ENCODE measurements at regions not wholly inside any gene's neighbourhood (a gene's known extent, or its start where the extent isn't known, plus 50 kb on each side); places are given as distances from the start of the nearest gene placed in this dataset.

DNA sequence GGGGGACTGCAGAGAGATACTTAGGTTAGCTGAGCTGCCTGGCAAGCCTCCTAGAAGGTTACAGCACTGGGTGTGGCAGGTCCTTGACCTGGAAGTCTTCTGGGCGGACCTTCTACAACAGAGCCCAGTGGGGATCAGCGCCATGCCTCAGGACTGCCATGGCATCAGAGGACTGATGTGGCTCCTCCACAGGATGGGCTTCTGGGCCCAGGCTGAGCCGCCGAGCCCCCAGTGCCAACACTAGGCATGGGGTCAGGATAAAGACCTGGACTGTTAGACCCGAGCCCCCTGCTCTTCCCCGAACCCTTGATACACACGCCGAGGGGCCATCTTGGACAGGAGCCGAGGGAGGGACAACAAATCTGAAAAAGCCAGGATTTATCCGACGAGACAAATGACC, 64.0 kb upstream of the SOX21 start:
- Histone ChIP-seq H3K36me3 (ENCODE audit: control insufficient read depth, insufficient read depth, low read length) (no peaks in the 10 kb centered on the region), H2AFZ (ENCODE audit: low read length) (no peak overlapping the region), H3K27ac (ENCODE audit: insufficient read depth, low read length) (no peak overlapping the region), H3K9me3 (ENCODE audit: control insufficient read depth, insufficient read depth, low read depth, low read length) (no peaks in the 10 kb centered on the region), H3K4me1 (ENCODE audit: control insufficient read depth, extremely low read depth, insufficient read depth, low read length) (no peaks in the 10 kb centered on the region), H3K79me2 (ENCODE audit: control insufficient read depth, insufficient read depth, low read length) (no peaks in the 10 kb centered on the region), H3K9ac (ENCODE audit: insufficient read depth, low read length) (no peak overlapping the region), H3K4me2 (ENCODE audit: extremely low read depth, insufficient read depth, low read length) (no peak overlapping the region), H3K27me3 (ENCODE audit: control insufficient read depth, insufficient read depth, low read length) (no peaks in the 10 kb centered on the region), H3K4me3 (replicated peaks in 1 of 4; ENCODE audit: control extremely low read depth in 1 of 4, insufficient read depth in 1 of 4, low read depth in 3 of 4, low read length in 4 of 4) (no peak overlapping the region), H4K20me1 (ENCODE audit: control insufficient read depth, extremely low read depth, insufficient read depth, low read length) (no peaks in the 10 kb centered on the region)
- no peak for DNase-seq (ENCODE audit: low read depth in 2 of 2)
- TF ChIP-seq, protein P1, sequence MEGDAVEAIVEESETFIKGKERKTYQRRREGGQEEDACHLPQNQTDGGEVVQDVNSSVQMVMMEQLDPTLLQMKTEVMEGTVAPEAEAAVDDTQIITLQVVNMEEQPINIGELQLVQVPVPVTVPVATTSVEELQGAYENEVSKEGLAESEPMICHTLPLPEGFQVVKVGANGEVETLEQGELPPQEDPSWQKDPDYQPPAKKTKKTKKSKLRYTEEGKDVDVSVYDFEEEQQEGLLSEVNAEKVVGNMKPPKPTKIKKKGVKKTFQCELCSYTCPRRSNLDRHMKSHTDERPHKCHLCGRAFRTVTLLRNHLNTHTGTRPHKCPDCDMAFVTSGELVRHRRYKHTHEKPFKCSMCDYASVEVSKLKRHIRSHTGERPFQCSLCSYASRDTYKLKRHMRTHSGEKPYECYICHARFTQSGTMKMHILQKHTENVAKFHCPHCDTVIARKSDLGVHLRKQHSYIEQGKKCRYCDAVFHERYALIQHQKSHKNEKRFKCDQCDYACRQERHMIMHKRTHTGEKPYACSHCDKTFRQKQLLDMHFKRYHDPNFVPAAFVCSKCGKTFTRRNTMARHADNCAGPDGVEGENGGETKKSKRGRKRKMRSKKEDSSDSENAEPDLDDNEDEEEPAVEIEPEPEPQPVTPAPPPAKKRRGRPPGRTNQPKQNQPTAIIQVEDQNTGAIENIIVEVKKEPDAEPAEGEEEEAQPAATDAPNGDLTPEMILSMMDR (conservative IDR thresholded peaks at IDR 0.05 in 1 of 2, IDR thresholded peaks at IDR 0.05 in 1 of 2; ENCODE audit: low read depth in 1 of 2, low read length in 2 of 2), result no peak

DNA sequence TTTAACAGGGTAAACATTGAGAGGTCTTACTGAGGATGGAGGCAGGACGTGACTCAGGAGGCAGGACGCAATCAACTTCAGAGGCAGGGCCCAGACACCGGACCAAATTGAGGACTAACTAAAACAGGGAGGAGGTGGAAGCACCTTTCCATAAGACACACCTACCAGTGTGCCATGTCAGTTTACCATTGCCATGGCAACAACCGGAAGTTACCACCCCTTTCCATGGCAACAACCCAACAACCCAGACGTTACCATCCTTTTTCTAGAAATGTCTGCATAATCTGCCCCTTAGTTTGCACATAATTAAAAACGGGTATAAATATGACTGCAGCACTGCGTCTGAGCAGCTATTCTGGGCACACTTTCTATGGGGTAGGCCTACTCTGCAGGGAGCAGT, 53.5 kb upstream of the SOX21 start:
- no peaks in the 10 kb centered on the region for H4K20me1 ChIP-seq (ENCODE audit: control insufficient read depth, extremely low read depth, insufficient read depth, low read length)
- H3K9me3 ChIP-seq (ENCODE audit: control insufficient read depth, insufficient read depth, low read depth, low read length), result no peaks in the 10 kb centered on the region
- H3K36me3 ChIP-seq (ENCODE audit: control insufficient read depth, insufficient read depth, low read length), result no peaks in the 10 kb centered on the region
- no peaks in the 10 kb centered on the region for H3K4me1 ChIP-seq (ENCODE audit: control insufficient read depth, extremely low read depth, insufficient read depth, low read length)
- no peaks in the 10 kb centered on the region for H3K27me3 ChIP-seq (ENCODE audit: control insufficient read depth, insufficient read depth, low read length)
- no peak overlapping the region for H2AFZ ChIP-seq (ENCODE audit: low read length)
- H3K9ac ChIP-seq (ENCODE audit: insufficient read depth, low read length), result no peak overlapping the region
- H3K4me2 ChIP-seq (ENCODE audit: extremely low read depth, insufficient read depth, low read length), result no peak overlapping the region
- H3K27ac ChIP-seq (ENCODE audit: insufficient read depth, low read length), result no peak overlapping the region
- no peaks in the 10 kb centered on the region for H3K79me2 ChIP-seq (ENCODE audit: control insufficient read depth, insufficient read depth, low read length)
- TF ChIP-seq EZH2 (IDR thresholded peaks at IDR 0.05; ENCODE audit: low read length, missing control alignments), result no peak
- TF ChIP-seq, protein P1 (conservative IDR thresholded peaks at IDR 0.05 in 1 of 2, IDR thresholded peaks at IDR 0.05 in 1 of 2; ENCODE audit: low read depth in 1 of 2, low read length in 2 of 2), result no peak
- H3K4me3 ChIP-seq (replicated peaks in 1 of 4; ENCODE audit: control extremely low read depth in 1 of 4, insufficient read depth in 1 of 4, low read depth in 3 of 4, low read length in 4 of 4), result no peak overlapping the region
- no peak for DNase-seq (ENCODE audit: low read depth in 2 of 2)

DNA sequence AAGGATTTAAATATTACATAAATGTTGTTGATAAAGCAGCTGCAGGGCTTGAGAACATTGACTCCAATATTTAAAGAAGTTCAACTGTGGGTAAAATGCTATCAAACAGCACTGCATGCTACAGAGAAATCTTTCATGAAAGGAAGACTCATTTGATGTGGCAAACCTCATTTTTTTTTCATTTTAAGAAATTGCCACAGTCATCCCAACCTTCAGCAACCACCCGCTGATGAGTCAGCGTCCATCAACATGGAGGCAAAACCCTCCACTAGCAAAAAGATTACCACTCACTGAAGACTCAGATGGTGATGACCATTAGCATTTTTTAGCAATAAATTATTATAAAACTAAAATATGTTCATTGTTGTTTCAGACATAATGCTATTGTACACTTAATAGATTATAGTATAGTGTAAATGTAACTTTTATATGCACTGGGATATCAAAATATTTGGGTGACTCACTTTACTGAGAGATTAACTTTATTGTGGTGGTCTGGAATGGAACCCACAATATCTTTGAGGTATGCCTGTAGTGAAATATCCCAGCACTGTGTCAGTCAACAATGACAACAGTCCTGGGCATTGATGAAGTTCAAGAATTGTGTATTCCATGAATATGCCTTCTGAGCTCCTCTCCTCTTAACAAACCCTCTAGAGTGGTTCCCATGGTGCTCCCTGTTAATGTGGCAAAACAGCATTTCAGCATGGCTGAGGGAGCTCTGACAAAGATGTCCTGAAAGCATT, 52.4 kb upstream of the SOX21 start:
- H3K4me2 ChIP-seq (ENCODE audit: extremely low read depth, insufficient read depth, low read length), result no peak overlapping the region
- H3K27me3 ChIP-seq (ENCODE audit: control insufficient read depth, insufficient read depth, low read length), result no peaks in the 10 kb centered on the region
- no peaks in the 10 kb centered on the region for H3K79me2 ChIP-seq (ENCODE audit: control insufficient read depth, insufficient read depth, low read length)
- peak in 1 of 2 donors; percentile 56 for DNase-seq (ENCODE audit: low read depth in 2 of 2)
- H3K9me3 ChIP-seq (ENCODE audit: control insufficient read depth, insufficient read depth, low read depth, low read length), result no peaks in the 10 kb centered on the region
- no peak overlapping the region for H3K27ac ChIP-seq (ENCODE audit: insufficient read depth, low read length)
- no peaks in the 10 kb centered on the region for H3K4me1 ChIP-seq (ENCODE audit: control insufficient read depth, extremely low read depth, insufficient read depth, low read length)
- no peak overlapping the region for H3K4me3 ChIP-seq (replicated peaks in 1 of 4; ENCODE audit: control extremely low read depth in 1 of 4, insufficient read depth in 1 of 4, low read depth in 3 of 4, low read length in 4 of 4)
- H4K20me1 ChIP-seq (ENCODE audit: control insufficient read depth, extremely low read depth, insufficient read depth, low read length), result no peaks in the 10 kb centered on the region
- no peak overlapping the region for H3K9ac ChIP-seq (ENCODE audit: insufficient read depth, low read length)
- TF ChIP-seq EZH2 (IDR thresholded peaks at IDR 0.05; ENCODE audit: low read length, missing control alignments), result no peak
- TF ChIP-seq, protein P1 (conservative IDR thresholded peaks at IDR 0.05 in 1 of 2, IDR thresholded peaks at IDR 0.05 in 1 of 2; ENCODE audit: low read depth in 1 of 2, low read length in 2 of 2), result no peak
- no peak overlapping the region for H2AFZ ChIP-seq (ENCODE audit: low read length)
- no peaks in the 10 kb centered on the region for H3K36me3 ChIP-seq (ENCODE audit: control insufficient read depth, insufficient read depth, low read length)
